ENCODE measurements at regions not wholly inside any gene's neighbourhood (a gene's known extent, or its start where the extent isn't known, plus 50 kb on each side); places are given as distances from the start of the nearest gene placed in this dataset.
"Not testable (repeated sequence)": the region's sequence is repeated elsewhere in the genome, so short reads cannot be mapped to it uniquely, and the experiment has no call there.

- H3K36me3 ChIP-seq (replicated peaks; ENCODE audit: insufficient read depth, low read length) = no peaks in the 10 kb centered on the region
- no peaks in the 10 kb centered on the region for H3K9me2 ChIP-seq (replicated peaks; ENCODE audit: insufficient read depth, low read length)
- no peaks in the 10 kb centered on the region for H3K9me3 ChIP-seq (replicated peaks; ENCODE audit: insufficient read depth, low read length)
- H3K4me3 ChIP-seq (ENCODE audit: low read length) = no peak overlapping the region
- no peaks in the 10 kb centered on the region for H4K20me1 ChIP-seq (ENCODE audit: insufficient read depth, low read length)
- no peak for DNase-seq
- H3K79me2 ChIP-seq (ENCODE audit: low read length) = no peaks in the 10 kb centered on the region
- H3K4me2 ChIP-seq (ENCODE audit: low read depth, low read length) = no peak overlapping the region
- H3K27ac ChIP-seq (ENCODE audit: low read length) = no peak overlapping the region
- no peak for TF ChIP-seq EZH2phosphoT487 (IDR thresholded peaks at IDR 0.05; ENCODE audit: low read length)
- H2AFZ ChIP-seq (ENCODE audit: low read length) = no peak overlapping the region
- H3K27me3 ChIP-seq (replicated peaks; ENCODE audit: insufficient read depth, low read length) = no peaks in the 10 kb centered on the region
- H3F3A ChIP-seq (ENCODE audit: insufficient read depth, low read length) = no peaks in the 10 kb centered on the region
- H3K4me1 ChIP-seq (ENCODE audit: low read length) = no peaks in the 10 kb centered on the region
- H3K9ac ChIP-seq (ENCODE audit: low read length) = no peak overlapping the region
Measured at GRCh38 chr4:11669156-11669555, 240.5 kb upstream of the HS3ST1 start.

GRCh38 chr4:11663114-11663513, 234.4 kb upstream of the HS3ST1 start:
- no peak overlapping the region for H3K4me3 ChIP-seq (ENCODE audit: low read length)
- H3K9me2 ChIP-seq (replicated peaks; ENCODE audit: insufficient read depth, low read length) = no peaks in the 10 kb centered on the region
- H3K9me3 ChIP-seq (replicated peaks; ENCODE audit: insufficient read depth, low read length) = no peaks in the 10 kb centered on the region
- H3K4me1 ChIP-seq (ENCODE audit: low read length) = no peaks in the 10 kb centered on the region
- H3K4me2 ChIP-seq (ENCODE audit: low read depth, low read length) = no peak overlapping the region
- no peak overlapping the region for H2AFZ ChIP-seq (ENCODE audit: low read length)
- no peaks in the 10 kb centered on the region for H4K20me1 ChIP-seq (ENCODE audit: insufficient read depth, low read length)
- H3F3A ChIP-seq (ENCODE audit: insufficient read depth, low read length) = no peaks in the 10 kb centered on the region
- no peak for DNase-seq
- no peaks in the 10 kb centered on the region for H3K79me2 ChIP-seq (ENCODE audit: low read length)
- no peak overlapping the region for H3K9ac ChIP-seq (ENCODE audit: low read length)
- no peaks in the 10 kb centered on the region for H3K36me3 ChIP-seq (replicated peaks; ENCODE audit: insufficient read depth, low read length)
- no peak overlapping the region for H3K27ac ChIP-seq (ENCODE audit: low read length)
- H3K27me3 ChIP-seq (replicated peaks; ENCODE audit: insufficient read depth, low read length) = no peaks in the 10 kb centered on the region
- TF ChIP-seq CTCF (IDR thresholded peaks at IDR 0.05; ENCODE audit: low read length) (no peak), EZH2 (optimal IDR thresholded peaks at IDR 0.05; ENCODE audit: low read depth, low read length) (no peak)

GRCh38 chr4:11650801-11651596, 222.3 kb upstream of the HS3ST1 start:
- Histone ChIP-seq H2AFZ (ENCODE audit: low read length) (no peak overlapping the region), H3K9me2 (replicated peaks; ENCODE audit: insufficient read depth, low read length) (no peaks in the 10 kb centered on the region), H3K27me3 (replicated peaks; ENCODE audit: insufficient read depth, low read length) (no peaks in the 10 kb centered on the region), H3K4me1 (ENCODE audit: low read length) (no peaks in the 10 kb centered on the region), H3K27ac (ENCODE audit: low read length) (no peak overlapping the region), H3K36me3 (replicated peaks; ENCODE audit: insufficient read depth, low read length) (no peaks in the 10 kb centered on the region), H3K4me2 (ENCODE audit: low read depth, low read length) (no peak overlapping the region), H3K4me3 (ENCODE audit: low read length) (no peak overlapping the region), H3F3A (ENCODE audit: insufficient read depth, low read length) (no peaks in the 10 kb centered on the region), H4K20me1 (ENCODE audit: insufficient read depth, low read length) (no peaks in the 10 kb centered on the region), H3K9me3 (replicated peaks; ENCODE audit: insufficient read depth, low read length) (no peaks in the 10 kb centered on the region), H3K9ac (ENCODE audit: low read length) (no peak overlapping the region), H3K79me2 (ENCODE audit: low read length) (no peaks in the 10 kb centered on the region)
- DNase-seq = no peak
- TF ChIP-seq CTCF (IDR thresholded peaks at IDR 0.05; ENCODE audit: low read length) = no peak
- TF ChIP-seq EZH2phosphoT487 (IDR thresholded peaks at IDR 0.05; ENCODE audit: low read length) = no peak
- TF ChIP-seq EZH2 (optimal IDR thresholded peaks at IDR 0.05; ENCODE audit: low read depth, low read length) = no peak

- no peaks in the 10 kb centered on the region for H3K27me3 ChIP-seq (replicated peaks; ENCODE audit: insufficient read depth, low read length)
- H3F3A ChIP-seq (ENCODE audit: insufficient read depth, low read length) = no peaks in the 10 kb centered on the region
- H2AFZ ChIP-seq (ENCODE audit: low read length) = no peak overlapping the region
- H3K27ac ChIP-seq (ENCODE audit: low read length) = no peak overlapping the region
- no peaks in the 10 kb centered on the region for H3K36me3 ChIP-seq (replicated peaks; ENCODE audit: insufficient read depth, low read length)
- H3K4me1 ChIP-seq (ENCODE audit: low read length) = no peaks in the 10 kb centered on the region
- no peaks in the 10 kb centered on the region for H3K9me3 ChIP-seq (replicated peaks; ENCODE audit: insufficient read depth, low read length)
- H3K4me2 ChIP-seq (ENCODE audit: low read depth, low read length) = no peak overlapping the region
- no peak for TF ChIP-seq EZH2phosphoT487 (IDR thresholded peaks at IDR 0.05; ENCODE audit: low read length)
- TF ChIP-seq EZH2 (optimal IDR thresholded peaks at IDR 0.05; ENCODE audit: low read depth, low read length) = no peak
- no peak for TF ChIP-seq CTCF (IDR thresholded peaks at IDR 0.05; ENCODE audit: low read length)
- no peak overlapping the region for H3K4me3 ChIP-seq (ENCODE audit: low read length)
- H4K20me1 ChIP-seq (ENCODE audit: insufficient read depth, low read length) = no peaks in the 10 kb centered on the region
- H3K9ac ChIP-seq (ENCODE audit: low read length) = no peak overlapping the region
- H3K9me2 ChIP-seq (replicated peaks; ENCODE audit: insufficient read depth, low read length) = no peaks in the 10 kb centered on the region
- DNase-seq = no peak
- no peaks in the 10 kb centered on the region for H3K79me2 ChIP-seq (ENCODE audit: low read length)
Measured at GRCh38 chr4:11647433-11647832, 218.7 kb upstream of the HS3ST1 start.

- not testable (repeated sequence) for H3K4me3 ChIP-seq (ENCODE audit: low read length); H2AFZ ChIP-seq (ENCODE audit: low read length); H3K9me3 ChIP-seq (replicated peaks; ENCODE audit: insufficient read depth, low read length); H3K27me3 ChIP-seq (replicated peaks; ENCODE audit: insufficient read depth, low read length); H3K4me1 ChIP-seq (ENCODE audit: low read length); H3F3A ChIP-seq (ENCODE audit: insufficient read depth, low read length); H3K9ac ChIP-seq (ENCODE audit: low read length); H3K36me3 ChIP-seq (replicated peaks; ENCODE audit: insufficient read depth, low read length); H4K20me1 ChIP-seq (ENCODE audit: insufficient read depth, low read length); H3K27ac ChIP-seq (ENCODE audit: low read length); H3K9me2 ChIP-seq (replicated peaks; ENCODE audit: insufficient read depth, low read length); DNase-seq; H3K4me2 ChIP-seq (ENCODE audit: low read depth, low read length); H3K79me2 ChIP-seq (ENCODE audit: low read length)
Measured at GRCh38 chr4:11643081-11643480, 214.4 kb upstream of the HS3ST1 start.
